ENCODE measurements at regions not wholly inside any gene's neighbourhood (a gene's known extent, or its start where the extent isn't known, plus 50 kb on each side); places are given as distances from the start of the nearest gene placed in this dataset.
A peak's percentile ranks its signal among the peaks of the same experiment; 100 is the strongest.

DNA sequence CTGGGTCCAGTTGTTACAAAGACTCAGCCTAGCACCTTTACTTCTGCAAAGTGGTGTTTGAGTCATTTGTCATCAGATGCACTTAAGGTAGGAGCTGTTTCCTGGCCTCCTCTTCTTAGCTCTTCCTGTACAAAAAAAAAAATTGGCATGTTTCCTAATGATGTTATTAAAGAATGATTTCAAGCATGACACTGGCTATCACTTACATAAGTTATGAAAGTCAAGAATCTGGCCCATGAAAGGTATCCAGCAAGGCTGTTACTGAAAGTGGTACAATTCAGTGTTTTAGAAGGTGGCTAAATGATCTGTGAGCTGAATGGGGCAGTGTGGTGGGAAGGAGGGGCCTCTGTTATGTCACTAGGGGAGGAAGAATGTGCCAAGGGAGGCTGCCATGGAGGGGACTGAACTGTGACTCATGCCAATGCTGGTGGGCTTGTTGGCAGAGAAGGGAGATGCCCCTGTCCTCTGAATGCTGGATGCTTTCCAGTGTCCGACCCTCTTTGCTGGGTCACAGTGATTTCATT lies 175.1 kb upstream of the MAP1B start:
- no peaks in the 10 kb centered on the region for H3K27me3 Mint-ChIP-seq (ENCODE audit: unreplicated experiment)
- H3K27ac Mint-ChIP-seq (ENCODE audit: unreplicated experiment) = peak overlapping the region; percentile 59
- no peak overlapping the region for H3K4me3 Mint-ChIP-seq (ENCODE audit: unreplicated experiment)
- no peaks in the 10 kb centered on the region for H3K36me3 Mint-ChIP-seq (ENCODE audit: low read depth, unreplicated experiment)
- no peaks in the 10 kb centered on the region for H3K9me3 Mint-ChIP-seq (ENCODE audit: unreplicated experiment)
- TF ChIP-seq, protein P1, sequence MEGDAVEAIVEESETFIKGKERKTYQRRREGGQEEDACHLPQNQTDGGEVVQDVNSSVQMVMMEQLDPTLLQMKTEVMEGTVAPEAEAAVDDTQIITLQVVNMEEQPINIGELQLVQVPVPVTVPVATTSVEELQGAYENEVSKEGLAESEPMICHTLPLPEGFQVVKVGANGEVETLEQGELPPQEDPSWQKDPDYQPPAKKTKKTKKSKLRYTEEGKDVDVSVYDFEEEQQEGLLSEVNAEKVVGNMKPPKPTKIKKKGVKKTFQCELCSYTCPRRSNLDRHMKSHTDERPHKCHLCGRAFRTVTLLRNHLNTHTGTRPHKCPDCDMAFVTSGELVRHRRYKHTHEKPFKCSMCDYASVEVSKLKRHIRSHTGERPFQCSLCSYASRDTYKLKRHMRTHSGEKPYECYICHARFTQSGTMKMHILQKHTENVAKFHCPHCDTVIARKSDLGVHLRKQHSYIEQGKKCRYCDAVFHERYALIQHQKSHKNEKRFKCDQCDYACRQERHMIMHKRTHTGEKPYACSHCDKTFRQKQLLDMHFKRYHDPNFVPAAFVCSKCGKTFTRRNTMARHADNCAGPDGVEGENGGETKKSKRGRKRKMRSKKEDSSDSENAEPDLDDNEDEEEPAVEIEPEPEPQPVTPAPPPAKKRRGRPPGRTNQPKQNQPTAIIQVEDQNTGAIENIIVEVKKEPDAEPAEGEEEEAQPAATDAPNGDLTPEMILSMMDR (IDR thresholded peaks at IDR 0.05; ENCODE audit: unreplicated experiment) = no peak
- no peak for DNase-seq (ENCODE audit: low spot score)
- peaks cover 11% of the 10 kb centered on the region for H3K4me1 Mint-ChIP-seq (ENCODE audit: unreplicated experiment)

DNA sequence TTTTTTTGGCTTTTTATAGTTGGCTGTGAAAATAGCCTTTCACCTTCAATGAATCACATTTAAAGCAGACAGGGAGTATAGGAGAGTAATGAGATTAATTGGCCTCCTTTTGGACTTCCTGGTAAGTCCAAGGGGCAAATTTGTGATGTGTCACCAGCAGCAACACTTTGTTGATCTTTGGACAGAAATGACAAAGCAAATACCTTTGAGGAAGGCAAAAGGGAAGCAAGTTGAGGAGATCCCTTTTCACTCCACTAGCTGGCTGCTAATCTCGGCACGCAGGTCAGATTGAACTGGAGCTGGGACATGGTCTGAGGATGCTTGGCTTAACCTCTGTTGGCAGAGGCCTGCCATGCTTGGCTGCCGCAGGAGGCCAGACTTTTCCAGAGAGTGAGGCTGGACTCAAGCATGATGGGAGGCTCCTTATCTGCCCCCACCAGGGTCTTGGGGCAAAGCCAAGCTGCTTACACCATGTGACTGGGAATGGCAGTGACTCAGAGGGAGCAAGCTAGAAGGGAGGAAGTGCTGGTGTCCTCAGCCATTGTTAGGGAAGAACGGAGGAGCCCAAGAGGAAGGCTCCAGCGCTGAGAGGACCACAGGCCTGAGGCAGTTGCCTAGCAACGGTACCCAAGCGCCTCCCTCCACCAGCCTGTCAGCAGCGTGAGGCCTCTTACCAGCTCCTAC lies 174.5 kb upstream of the MAP1B start:
- Mint-ChIP-seq H3K36me3 (ENCODE audit: low read depth, unreplicated experiment) (no peaks in the 10 kb centered on the region), H3K4me1 (ENCODE audit: unreplicated experiment) (peaks cover 11% of the 10 kb centered on the region), H3K9me3 (ENCODE audit: unreplicated experiment) (no peaks in the 10 kb centered on the region), H3K4me3 (ENCODE audit: unreplicated experiment) (no peak overlapping the region), H3K27ac (ENCODE audit: unreplicated experiment) (peak overlapping the region; percentile 59), H3K27me3 (ENCODE audit: unreplicated experiment) (no peaks in the 10 kb centered on the region)
- DNase-seq (ENCODE audit: low spot score) = peak; percentile 11
- TF ChIP-seq, protein P1 (IDR thresholded peaks at IDR 0.05; ENCODE audit: unreplicated experiment) = no peak

DNA sequence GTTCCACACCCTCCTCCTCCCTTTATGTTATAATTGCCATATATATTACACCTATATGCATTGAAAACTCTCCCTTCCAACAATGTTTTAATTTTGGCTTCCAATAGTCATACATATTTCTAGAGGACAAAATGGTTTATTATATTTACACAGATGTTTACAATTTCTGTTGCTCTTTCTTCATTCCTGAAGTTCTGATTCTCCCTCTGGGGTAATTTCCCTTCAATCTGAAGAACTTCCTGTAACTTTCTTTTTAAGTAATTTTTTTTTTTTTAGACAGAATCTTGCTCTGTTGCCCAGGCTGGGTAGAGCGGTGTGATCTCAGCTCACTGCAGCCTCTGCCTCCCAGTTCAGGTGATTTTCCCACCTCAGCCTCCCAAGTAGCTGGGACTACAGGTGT lies 173.0 kb upstream of the MAP1B start:
- no peaks in the 10 kb centered on the region for H3K36me3 Mint-ChIP-seq (ENCODE audit: low read depth, unreplicated experiment)
- no peak overlapping the region for H3K27ac Mint-ChIP-seq (ENCODE audit: unreplicated experiment)
- H3K4me3 Mint-ChIP-seq (ENCODE audit: unreplicated experiment) = no peak overlapping the region
- TF ChIP-seq, protein P1 (IDR thresholded peaks at IDR 0.05; ENCODE audit: unreplicated experiment) = no peak
- H3K9me3 Mint-ChIP-seq (ENCODE audit: unreplicated experiment) = no peaks in the 10 kb centered on the region
- no peaks in the 10 kb centered on the region for H3K27me3 Mint-ChIP-seq (ENCODE audit: unreplicated experiment)
- H3K4me1 Mint-ChIP-seq (ENCODE audit: unreplicated experiment) = peaks cover 11% of the 10 kb centered on the region
- DNase-seq (ENCODE audit: low spot score) = no peak

DNA sequence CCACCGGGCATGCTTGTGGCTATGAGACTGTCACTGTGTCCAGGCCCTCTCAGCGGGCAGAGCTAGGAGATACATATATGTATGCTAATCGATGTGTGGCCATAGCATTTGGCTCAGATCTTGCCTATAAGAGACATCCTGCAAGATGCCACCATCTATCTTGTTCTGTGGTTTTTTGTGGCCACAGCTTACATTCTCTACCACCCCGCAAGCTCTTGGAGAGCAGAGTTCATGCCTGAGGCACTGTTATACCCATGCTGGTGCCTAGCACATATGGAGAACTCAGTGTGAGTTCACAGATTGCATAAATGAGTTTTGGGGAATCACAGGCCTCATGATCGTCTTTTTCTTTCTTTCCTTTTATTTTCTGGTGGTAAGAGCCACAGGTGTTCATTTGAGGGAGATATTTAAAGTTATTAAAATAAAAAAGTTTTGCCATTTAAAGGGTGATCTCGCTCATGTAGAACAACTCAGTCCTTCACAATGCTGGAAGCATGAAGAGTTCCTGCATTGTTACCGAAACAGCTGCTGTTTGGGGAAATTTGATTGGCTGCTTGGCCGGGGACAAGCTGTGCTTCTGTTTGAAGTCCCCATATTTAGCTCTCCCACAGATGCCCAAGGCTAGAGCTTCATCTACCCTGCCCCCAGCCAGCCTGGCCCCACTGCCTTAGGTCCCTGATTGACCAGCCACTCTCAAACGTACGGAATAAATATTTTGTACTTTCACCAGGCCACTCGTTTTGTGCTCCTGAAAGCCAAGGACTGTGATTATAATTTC lies 169.2 kb upstream of the MAP1B start:
- TF ChIP-seq, protein P1 (IDR thresholded peaks at IDR 0.05; ENCODE audit: unreplicated experiment) = no peak
- H3K27me3 Mint-ChIP-seq (ENCODE audit: unreplicated experiment) = no peaks in the 10 kb centered on the region
- H3K36me3 Mint-ChIP-seq (ENCODE audit: low read depth, unreplicated experiment) = no peaks in the 10 kb centered on the region
- peaks cover 2% of the 10 kb centered on the region for H3K4me1 Mint-ChIP-seq (ENCODE audit: unreplicated experiment)
- H3K9me3 Mint-ChIP-seq (ENCODE audit: unreplicated experiment) = no peaks in the 10 kb centered on the region
- no peak overlapping the region for H3K4me3 Mint-ChIP-seq (ENCODE audit: unreplicated experiment)
- DNase-seq (ENCODE audit: low spot score) = no peak
- no peak overlapping the region for H3K27ac Mint-ChIP-seq (ENCODE audit: unreplicated experiment)

DNA sequence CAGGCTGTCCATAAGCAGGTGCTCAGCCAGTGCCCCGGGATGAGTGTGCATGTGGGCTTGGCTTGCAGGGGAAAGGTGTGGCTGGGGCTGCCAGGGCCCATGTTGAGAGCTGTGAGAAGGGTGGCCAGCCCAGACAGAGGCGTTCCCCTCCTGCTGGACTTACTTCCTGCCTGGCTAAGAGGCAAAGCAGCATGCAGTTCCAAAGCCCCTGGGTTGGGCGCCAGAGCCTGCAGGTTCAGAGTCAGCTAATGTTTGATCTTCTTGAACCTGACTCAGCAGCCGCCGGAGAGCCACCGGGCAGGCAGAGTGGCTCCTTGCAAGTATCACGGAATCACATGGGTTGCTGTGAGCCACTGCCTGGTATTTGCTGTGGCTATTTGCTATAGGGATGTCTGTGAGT lies 168.4 kb upstream of the MAP1B start:
- H3K36me3 Mint-ChIP-seq (ENCODE audit: low read depth, unreplicated experiment) = no peaks in the 10 kb centered on the region
- DNase-seq (ENCODE audit: low spot score) = no peak
- no peak overlapping the region for H3K4me3 Mint-ChIP-seq (ENCODE audit: unreplicated experiment)
- peaks cover 7% of the 10 kb centered on the region for H3K4me1 Mint-ChIP-seq (ENCODE audit: unreplicated experiment)
- no peaks in the 10 kb centered on the region for H3K27me3 Mint-ChIP-seq (ENCODE audit: unreplicated experiment)
- H3K27ac Mint-ChIP-seq (ENCODE audit: unreplicated experiment) = no peak overlapping the region
- TF ChIP-seq, protein P1 (IDR thresholded peaks at IDR 0.05; ENCODE audit: unreplicated experiment) = no peak
- H3K9me3 Mint-ChIP-seq (ENCODE audit: unreplicated experiment) = no peaks in the 10 kb centered on the region
